Hematopoietic multipotent progenitor cell treated with erythropoietin and hydrocortisone succinate and interleukin-3 and kit ligand, for 4 days (in vitro differentiated cells): ENCODE measurements at regions not wholly inside any gene's neighbourhood (a gene's known extent, or its start where the extent isn't known, plus 50 kb on each side); places are given as distances from the start of the nearest gene placed in this dataset.

ENCODE experiments used
- DNase-seq: peaks from one replicate; pipeline ENCODE4 v3.0.0-alpha.2; 2015

DNA sequence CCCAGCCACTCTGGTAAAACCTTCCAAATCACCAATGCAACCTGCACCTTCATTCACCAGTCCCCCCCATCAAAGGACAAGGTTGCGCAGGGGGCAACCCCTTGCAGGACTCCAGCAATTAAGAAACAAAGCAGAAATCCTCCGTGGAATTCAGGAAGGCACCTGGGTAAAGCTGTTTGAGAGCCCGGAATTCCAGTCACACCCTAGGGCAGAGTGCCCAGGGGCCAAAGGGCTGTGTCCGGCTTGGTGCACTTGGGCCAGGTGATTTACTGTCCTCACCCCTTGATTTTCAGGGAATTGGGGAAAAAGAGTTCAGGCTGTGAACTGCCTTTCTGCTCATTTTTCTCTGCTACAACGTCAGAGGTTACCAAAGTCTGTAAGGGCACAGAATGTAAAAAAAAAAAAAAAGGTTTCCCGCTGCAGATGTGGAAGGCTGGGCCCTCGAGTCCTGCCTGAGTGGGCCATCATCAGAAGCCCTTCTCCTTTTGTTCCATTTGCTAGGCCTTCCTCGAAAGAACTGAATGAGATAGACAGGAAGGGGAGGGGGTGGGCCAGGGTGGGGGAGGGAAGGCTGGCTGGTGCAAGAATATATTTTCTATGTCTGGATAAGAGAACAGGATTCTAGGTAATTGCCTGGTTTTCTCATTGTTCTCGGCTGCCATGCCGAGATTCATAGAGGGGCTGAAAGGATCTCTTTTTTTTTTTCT is 266.5 kb upstream of the PSMD7 start:
- DNase-seq = no peak

- DNase-seq = no peak
Observed at GRCh38 chr16:74029115-74029792, 267.4 kb upstream of the PSMD7 start.

DNA sequence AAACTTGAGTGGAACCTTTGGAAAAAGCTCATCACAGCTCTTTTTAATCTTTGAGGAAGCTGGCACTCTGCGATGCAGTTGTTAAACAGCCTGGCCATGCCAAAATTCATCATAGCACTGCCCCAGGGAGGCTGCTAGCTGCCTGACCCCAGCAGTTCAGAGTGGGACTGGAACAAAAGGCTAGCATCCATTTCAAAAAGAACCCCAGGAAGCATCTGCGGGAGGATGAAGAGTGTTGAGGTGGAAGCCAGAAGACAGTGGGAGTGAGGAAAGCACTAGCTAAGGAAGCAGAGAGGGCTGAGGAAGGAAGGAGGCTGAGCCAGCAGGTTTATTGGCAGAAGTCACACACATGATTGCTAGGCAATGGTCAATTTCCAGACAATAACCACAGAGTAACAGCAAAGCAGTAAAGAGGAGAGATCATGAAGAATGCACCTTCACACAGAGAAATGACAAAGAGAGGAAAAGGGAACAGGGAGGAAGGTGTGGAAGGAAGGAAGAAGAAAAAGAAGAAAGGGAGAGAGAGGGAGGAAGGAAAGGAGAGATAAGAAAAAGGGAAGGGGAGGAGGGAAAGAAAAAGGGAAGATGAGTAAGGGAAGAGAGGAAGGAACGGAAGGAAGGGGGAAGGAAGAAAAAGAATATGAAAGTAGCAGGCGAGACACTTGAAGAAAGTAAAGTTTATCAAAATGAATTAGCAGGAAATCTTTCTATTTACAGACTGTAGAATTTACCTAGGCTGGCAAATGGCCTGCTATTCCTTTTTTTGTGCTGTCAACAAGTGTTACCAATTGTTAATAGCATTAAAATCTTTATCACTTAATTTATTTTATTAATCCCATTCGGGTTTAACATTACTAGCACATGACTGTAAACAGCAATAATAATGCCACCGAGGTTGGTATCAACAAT is 270.0 kb upstream of the PSMD7 start:
- DNase-seq = no peak

DNA sequence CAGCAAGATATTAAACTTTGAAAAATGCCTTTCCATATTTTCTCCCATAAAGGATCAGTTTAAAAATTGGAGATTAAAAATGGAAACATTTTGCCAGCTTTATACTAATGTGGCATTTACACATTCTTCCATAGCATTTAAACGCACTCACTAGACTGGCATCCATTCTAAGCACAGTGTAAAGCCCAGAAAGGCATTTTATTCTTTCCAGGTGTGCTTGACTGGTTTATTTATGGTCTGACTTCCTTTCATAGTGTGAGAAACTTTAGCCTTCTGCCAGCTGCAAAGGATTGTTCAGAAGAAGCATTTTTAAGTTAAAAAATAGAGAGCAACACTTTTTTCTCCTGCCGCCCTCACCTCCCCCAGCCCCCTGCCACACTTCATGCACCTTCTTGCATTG is 271.7 kb upstream of the PSMD7 start:
- no peak for DNase-seq

- DNase-seq = no peak
Observed at GRCh38 chr16:74020095-74020670, 276.4 kb upstream of the PSMD7 start.

DNA sequence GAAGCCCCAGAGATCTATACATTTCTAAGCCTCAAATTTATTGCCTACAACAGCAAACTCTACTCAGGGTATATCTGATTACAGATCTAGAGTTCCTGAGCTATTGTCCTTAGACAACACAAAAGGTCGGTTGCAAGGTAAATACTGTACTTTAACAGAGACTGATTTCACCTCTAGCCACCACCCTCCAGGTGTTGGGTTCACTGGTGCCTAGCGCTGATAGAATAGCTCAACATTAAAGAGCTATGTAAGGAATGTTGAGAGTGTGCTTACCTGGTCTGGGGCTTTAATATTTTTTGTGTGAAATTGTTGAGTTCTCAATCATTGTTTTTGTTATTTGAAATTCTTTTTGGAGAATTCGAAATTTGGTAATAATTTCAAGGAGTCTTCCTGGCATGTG is 277.0 kb upstream of the PSMD7 start:
- DNase-seq = no peak

DNA sequence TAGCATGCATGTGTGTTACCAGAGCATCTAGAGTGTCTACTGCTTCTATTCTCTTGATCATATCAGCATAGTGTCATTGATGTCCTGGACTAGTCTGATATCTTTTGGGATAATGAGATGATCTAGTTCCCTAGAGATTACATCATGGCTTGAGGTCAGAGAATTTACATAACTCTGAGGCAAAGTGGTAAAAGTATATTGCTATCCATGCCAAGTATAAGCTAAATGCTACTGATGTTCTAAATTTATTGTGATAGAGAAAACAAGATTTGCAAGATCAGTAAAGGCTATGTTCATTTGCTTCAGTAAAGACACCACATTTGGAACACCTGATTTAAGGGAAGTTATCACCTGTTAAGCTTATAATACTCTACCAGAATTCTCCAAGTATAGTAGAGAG is 280.7 kb upstream of the PSMD7 start:
- no peak for DNase-seq

GRCh38 chr16:73998707-73999106 is 297.9 kb upstream of the PSMD7 start:
- DNase-seq = no peak

DNA sequence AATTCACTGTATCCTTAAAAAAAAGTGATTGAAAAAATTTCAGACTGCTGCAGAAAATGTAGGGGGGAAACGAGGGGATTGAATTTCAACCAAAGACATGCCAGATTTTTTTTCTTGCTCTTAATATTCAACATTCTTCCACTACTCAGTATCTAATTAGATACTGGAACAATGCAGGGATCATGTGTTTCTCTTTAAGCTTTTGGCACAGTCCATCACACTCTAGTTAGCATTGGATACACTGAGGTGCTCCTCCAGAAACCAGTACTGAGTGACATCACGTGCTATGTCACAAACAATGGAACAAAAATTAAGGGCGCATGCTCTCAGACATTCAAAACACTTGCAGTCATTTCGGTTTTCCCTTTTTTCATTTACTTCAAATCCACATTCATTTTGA is 298.6 kb upstream of the PSMD7 start:
- DNase-seq = no peak

GRCh38 chr16:73997340-73997711 is 299.3 kb upstream of the PSMD7 start:
- no peak for DNase-seq

DNA sequence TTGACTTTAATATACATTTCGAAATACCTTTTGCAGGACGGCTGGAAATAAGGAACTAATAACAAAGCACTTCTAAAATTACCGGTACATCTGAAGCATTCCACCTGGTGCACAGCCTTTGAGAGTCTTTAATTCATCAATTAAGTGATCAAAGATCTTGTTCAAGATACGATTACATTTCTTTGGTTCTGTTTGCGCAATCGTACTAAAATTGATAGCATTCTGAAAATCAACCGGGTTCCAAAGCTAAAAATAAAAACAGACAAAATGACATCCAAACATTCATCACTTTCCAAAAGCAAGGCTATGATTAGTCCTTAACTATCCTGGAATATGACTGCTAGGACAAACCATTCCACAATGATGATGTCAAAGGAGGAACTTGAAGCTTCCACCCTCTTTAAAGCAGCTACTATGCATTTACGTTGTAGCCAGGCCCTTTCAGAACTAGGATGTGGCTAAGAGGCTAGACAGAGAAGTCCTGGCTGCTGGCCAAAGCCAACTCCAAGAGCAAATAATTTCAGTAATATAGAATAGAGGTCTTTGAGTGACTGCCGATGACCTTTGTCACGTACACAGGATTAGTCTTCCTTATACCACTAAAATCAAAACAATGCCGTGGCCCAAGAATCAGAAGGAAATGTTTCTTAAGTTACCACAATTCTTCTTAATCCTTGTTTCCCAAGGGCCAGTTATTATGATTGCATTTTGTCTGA is 299.8 kb upstream of the PSMD7 start:
- peak; percentile 3 for DNase-seq

DNA sequence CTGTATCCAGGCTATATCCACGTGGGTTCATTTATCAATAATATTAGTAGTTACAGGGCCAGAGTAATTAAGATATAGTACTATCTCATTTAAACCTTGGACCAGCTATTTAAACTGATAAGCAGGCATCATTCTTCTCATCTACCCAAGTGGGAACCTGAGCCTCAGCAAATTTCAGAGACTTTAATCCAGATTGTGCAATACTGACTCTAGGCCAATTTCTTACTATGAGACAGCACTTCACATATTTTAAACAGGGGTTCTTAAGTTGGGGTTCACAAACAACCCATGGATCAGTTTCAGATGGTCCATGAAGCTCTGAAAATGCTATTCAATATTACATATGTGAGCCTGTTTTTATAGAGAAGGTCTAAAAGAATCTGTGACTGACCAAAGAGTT is 302.7 kb upstream of the PSMD7 start:
- DNase-seq = no peak

- DNase-seq = no peak
Observed at GRCh38 chr16:73978407-73978784, 318.2 kb upstream of the PSMD7 start.

DNA sequence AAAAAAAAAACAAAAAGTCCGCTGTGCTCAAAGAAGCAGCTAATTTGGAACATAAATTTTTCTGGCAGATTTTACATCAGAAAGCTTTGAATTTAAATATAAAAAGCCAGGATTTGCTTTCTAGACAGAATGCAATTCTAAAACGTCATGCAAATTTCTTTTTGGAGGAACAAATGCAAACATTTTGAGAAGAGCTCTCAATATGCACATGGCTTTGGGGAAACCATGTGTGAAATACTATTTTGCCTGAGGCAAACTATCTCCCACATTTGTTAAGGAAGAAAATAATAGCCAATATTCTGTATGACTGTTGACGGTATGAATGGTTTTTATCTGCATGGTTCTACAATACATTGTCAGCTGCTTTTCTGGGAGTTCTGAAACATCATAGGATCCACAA is 320.0 kb upstream of the PSMD7 start:
- no peak for DNase-seq

- no peak for DNase-seq
Observed at GRCh38 chr16:73973174-73973573, 323.4 kb upstream of the PSMD7 start.

- no peak for DNase-seq
Observed at GRCh38 chr16:73966851-73967250, 329.8 kb upstream of the PSMD7 start.

GRCh38 chr16:73965591-73965990 is 331.0 kb upstream of the PSMD7 start:
- no peak for DNase-seq

DNA sequence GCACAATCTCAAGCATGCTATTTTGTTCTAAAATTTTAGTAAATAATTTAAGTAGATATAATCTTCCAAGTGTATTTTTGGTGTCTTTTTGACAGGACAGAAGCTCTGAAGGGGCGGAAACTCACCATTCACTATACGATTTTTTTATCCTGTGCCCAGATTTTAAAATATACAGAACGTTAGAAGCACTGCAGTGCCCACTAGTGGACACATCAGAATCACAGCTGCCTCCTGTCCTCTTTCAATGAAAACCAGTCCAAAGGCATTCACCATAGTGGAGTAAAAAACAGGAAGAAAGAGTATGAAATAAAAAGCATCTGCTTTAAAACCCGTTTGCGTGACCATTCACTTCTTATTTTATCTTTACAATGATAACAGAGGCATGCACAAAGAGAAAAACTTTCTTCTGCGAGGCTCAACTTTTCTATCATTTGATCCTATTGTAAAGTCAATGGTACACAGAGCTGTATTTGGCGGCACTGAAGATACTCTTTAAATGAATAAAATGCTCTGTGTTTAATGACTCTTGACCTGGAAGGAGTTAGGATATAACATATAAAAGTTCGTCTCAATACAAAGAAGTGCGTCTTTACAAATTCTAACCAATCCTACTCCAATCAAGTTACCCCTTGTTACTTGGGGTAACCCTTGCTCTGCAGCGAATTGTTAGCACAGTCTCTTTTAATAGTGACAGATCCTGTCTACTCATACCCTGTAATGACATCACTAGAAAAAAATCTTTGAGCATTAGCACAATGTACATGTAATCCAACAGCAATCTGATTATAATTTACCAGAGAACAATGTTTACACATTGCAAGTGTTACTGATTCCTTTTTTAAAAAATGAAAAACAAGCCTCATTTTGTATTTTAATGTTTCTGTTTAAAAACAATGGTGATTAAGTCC is 339.8 kb upstream of the PSMD7 start:
- DNase-seq = peak; percentile 80

DNA sequence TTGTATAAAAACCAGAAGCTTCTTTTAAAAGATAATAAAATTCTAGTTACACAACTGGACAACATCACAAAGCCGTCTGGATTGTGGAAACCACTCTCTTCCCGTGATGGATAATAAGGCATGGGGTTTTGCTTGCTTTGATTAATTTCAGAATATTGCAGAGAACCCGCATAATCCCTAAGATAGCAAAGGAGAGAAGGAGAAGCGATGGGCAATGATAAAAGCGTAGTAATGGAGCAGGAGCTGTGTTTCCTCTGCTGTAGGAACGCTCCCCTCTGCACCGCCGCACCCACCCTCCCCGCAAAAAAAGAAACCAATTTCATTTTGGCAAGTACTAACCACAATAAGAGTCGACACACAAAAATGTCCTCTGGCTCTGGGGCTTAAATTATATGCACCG is 340.9 kb upstream of the PSMD7 start:
- no peak for DNase-seq

- DNase-seq = no peak
Observed at GRCh38 chr16:73955255-73955654, 341.4 kb upstream of the PSMD7 start.

DNA sequence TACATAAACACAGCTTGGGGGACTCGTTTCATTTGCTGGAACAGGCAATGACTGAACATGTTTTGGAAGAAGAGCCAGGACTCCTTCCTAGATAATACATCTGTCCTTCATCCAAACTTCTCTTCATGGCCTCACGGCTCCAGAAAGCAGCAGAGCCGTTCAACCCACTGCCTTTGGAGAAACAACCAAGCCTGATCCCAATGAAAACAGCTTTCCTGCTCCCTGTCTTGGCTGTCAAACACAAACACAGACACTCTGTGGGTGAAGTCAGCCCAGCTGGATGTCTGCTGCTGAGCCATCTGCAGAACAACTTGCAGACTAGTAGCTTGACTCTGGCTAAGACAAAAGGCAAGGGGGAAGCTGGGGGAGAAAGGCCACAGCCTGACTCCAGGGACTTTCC is 345.1 kb upstream of the PSMD7 start:
- DNase-seq = no peak
